Ishikawa (cell line): ENCODE measurements at regions not wholly inside any gene's neighbourhood (a gene's known extent, or its start where the extent isn't known, plus 50 kb on each side); places are given as distances from the start of the nearest gene placed in this dataset.
A peak's percentile ranks its signal among the peaks of the same experiment; 100 is the strongest.

Experiments
- CEBPB ChIP-seq: IDR thresholded peaks from 2 replicates; pipeline ENCODE4 v1.6.1; 2012
- CREB1 ChIP-seq: IDR thresholded peaks from 2 replicates; pipeline ENCODE4 v1.6.1; 2012; ENCODE audit warnings: low read depth
- EGR1 ChIP-seq: IDR thresholded peaks from 2 replicates; pipeline ENCODE4 v1.6.1; 2012
- EP300 ChIP-seq: IDR thresholded peaks from 2 replicates; pipeline ENCODE4 v1.6.1; 2012; ENCODE audit warnings: borderline replicate concordance
- FOXM1 ChIP-seq: IDR thresholded peaks from 2 replicates; pipeline ENCODE4 v1.6.1; 2012; ENCODE audit warnings: low read depth, borderline replicate concordance
- MAX ChIP-seq: IDR thresholded peaks from 2 replicates; pipeline ENCODE4 v1.6.1; 2012
- NFIC ChIP-seq: IDR thresholded peaks from 2 replicates; pipeline ENCODE4 v1.6.1; 2012
- RAD21 ChIP-seq: IDR thresholded peaks from 2 replicates; pipeline ENCODE4 v1.6.1; 2012; ENCODE audit warnings: low read depth
- REST ChIP-seq: IDR thresholded peaks from 2 replicates; pipeline ENCODE4 v1.6.1; 2012; ENCODE audit warnings: low read depth, mild to moderate bottlenecking
- TAF1 ChIP-seq: IDR thresholded peaks from 2 replicates; pipeline ENCODE4 v1.6.1; 2012; ENCODE audit warnings: low read depth, mild to moderate bottlenecking
- TCF12 ChIP-seq: IDR thresholded peaks from 2 replicates; pipeline ENCODE4 v1.6.1; 2012; ENCODE audit warnings: low read depth
- TEAD4 ChIP-seq: IDR thresholded peaks from 2 replicates; pipeline ENCODE4 v1.6.1; 2012
- USF1 ChIP-seq: IDR thresholded peaks from 2 replicates; pipeline ENCODE4 v1.6.1; 2012
- YY1 ChIP-seq: IDR thresholded peaks from 2 replicates; pipeline ENCODE4 v1.6.1; 2012; ENCODE audit warnings: low read depth
- ZBTB7A ChIP-seq: IDR thresholded peaks from 2 replicates; pipeline ENCODE4 v1.6.1; 2012; ENCODE audit warnings: low read depth

DNA sequence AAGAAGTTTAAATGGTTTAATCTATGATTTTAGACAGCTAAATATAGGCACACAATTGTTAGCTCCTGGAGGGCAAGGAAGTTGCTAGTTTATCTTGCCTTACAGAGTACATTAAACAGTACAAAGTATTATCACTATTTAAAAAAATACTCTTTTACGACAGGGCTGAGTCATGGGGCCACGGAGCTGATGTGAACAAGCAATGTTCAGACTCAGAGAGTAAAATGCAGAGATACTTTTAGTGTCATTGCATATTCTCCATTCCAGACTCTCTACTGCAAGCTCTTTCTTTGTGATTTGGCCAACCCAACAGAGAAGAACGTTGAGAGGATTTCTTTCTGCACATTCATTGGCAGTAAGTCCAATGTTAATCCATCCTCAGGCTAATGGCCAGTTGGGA lies 352.4 kb downstream of the SPRY2 start:
- TF ChIP-seq REST: no peak
- no peak for TF ChIP-seq CEBPB
- TF ChIP-seq NFIC: no peak
- TF ChIP-seq TEAD4: no peak
- TF ChIP-seq TCF12: no peak
- TF ChIP-seq EGR1: no peak

DNA sequence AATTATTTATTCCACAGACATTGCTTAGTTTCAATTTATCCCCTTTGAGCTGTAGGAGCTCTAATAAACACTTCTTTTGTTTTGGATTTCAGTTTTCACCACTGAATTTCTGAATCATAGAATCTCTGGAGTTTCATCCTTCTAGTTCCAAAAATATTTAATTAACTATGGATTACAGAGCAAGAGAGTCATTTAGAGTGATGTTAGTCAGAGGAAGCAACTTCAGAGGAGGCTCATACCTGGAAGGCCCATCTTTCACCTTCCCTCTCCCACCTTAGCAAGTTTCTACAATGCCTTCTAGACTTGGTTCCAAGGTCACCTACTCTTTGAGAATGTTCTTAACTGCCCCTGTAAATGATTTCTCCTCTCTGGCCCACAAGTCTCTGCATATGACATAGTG lies 353.2 kb downstream of the SPRY2 start:
- TF ChIP-seq TCF12: no peak

DNA sequence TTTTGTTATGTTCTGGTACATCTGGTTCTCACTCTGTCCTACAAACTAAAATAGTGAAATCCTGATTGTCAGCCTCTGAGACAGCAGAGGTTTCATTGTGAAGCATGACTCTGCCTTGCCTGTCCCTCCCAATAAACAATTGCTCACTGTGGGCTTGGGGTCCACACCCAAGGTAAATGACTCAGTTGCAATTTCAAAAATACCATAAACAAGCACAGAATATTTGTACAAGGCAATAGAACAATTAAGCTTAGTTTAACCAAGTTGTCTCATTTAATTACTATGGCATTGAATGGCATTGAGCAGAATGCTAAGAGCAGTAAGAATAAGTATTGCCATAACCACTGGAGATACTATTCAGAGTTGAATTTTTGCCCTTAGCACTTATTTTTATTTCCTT lies 353.6 kb downstream of the SPRY2 start:
- no peak for TF ChIP-seq YY1

- TF ChIP-seq REST (no peak), ZBTB7A (no peak)
These were observed 354.0 kb downstream of the SPRY2 start for GRCh38 chr13:79986890-79987289.

DNA sequence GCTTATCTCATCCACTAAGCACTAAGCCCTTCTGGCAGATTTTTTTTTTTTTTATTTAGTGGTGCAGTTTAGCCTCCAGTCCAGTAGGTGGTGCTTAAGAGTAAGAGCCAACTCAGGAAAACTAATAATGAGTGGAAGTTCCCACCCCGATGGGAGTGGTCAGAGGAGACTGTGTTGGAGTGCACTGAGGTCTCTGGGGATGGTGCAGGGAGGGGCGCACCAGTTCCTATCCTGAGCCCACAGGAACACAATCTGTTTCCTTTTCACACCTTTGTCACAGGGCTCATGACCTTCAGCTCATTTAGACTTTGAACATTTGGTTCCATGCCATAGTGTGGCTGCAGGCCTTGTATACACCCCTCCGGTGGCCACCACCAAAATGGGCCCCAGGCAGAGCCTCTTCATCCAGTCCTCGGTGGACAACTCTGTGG lies 367.4 kb downstream of the SPRY2 start:
- TF ChIP-seq TCF12 (no peak), TEAD4 (no peak), RAD21 (peak; percentile 40; the same call in 1 of the 2 replicates), TAF1 (no peak), FOXM1 (no peak), CEBPB (no peak), EGR1 (no peak), USF1 (no peak), ZBTB7A (no peak)

GRCh38 chr13:79972066-79972569 lies 368.8 kb downstream of the SPRY2 start:
- TF ChIP-seq TEAD4 (no peak), EP300 (no peak), REST (no peak), CEBPB (no peak)

- no peak for TF ChIP-seq YY1
- no peak for TF ChIP-seq ZBTB7A
- TF ChIP-seq TEAD4: no peak
- TF ChIP-seq REST: no peak
- no peak for TF ChIP-seq TAF1
- TF ChIP-seq CEBPB: no peak
- TF ChIP-seq MAX: no peak
- TF ChIP-seq FOXM1: no peak
- TF ChIP-seq EGR1: no peak
- no peak for TF ChIP-seq EP300
- no peak for TF ChIP-seq RAD21
- TF ChIP-seq CREB1: no peak
- no peak for TF ChIP-seq TCF12
These were observed 374.4 kb downstream of the SPRY2 start for GRCh38 chr13:79966493-79966895.
